BLaER1 (cell line): ENCODE measurements at regions not wholly inside any gene's neighbourhood (a gene's known extent, or its start where the extent isn't known, plus 50 kb on each side); places are given as distances from the start of the nearest gene placed in this dataset.
"Not testable (repeated sequence)": the region's sequence is repeated elsewhere in the genome, so short reads cannot be mapped to it uniquely, and the experiment has no call there.

Source experiments
- H3K27ac ChIP-seq: shearing (Covaris generic); formaldehyde crosslinking; 2 replicates; pipeline ENCODE4 v1.8.1; 2022
- H3K27me3 ChIP-seq: shearing (Covaris generic); formaldehyde crosslinking; 2 replicates; pipeline ENCODE4 v1.8.1; 2022
- H3K36me3 ChIP-seq: shearing (Covaris generic); formaldehyde crosslinking; 2 replicates; pipeline ENCODE4 v1.8.1; 2022
- H3K4me1 ChIP-seq: shearing (Covaris generic); formaldehyde crosslinking; 2 replicates; pipeline ENCODE4 v1.8.1; 2022
- H3K4me2 ChIP-seq: shearing (Covaris generic); formaldehyde crosslinking; 2 replicates; pipeline ENCODE4 v1.8.1; 2022
- H3K4me3 ChIP-seq: shearing (Covaris generic); formaldehyde crosslinking; 2 replicates; pipeline ENCODE4 v1.8.1; 2022
- H3K9ac ChIP-seq: shearing (Covaris generic); formaldehyde crosslinking; 2 replicates; pipeline ENCODE4 v1.8.1; 2022
- H3K9me3 ChIP-seq: shearing (Covaris generic); formaldehyde crosslinking; 2 replicates; pipeline ENCODE4 v1.8.1; 2022
- H4K20me1 ChIP-seq: shearing (Covaris generic); formaldehyde crosslinking; 2 replicates; pipeline ENCODE4 v1.8.1; 2022
- Cebpa-rat ChIP-seq: shearing (Covaris generic); IDR thresholded peaks from 2 replicates; pipeline ENCODE4 v1.8.1; 2022

DNA sequence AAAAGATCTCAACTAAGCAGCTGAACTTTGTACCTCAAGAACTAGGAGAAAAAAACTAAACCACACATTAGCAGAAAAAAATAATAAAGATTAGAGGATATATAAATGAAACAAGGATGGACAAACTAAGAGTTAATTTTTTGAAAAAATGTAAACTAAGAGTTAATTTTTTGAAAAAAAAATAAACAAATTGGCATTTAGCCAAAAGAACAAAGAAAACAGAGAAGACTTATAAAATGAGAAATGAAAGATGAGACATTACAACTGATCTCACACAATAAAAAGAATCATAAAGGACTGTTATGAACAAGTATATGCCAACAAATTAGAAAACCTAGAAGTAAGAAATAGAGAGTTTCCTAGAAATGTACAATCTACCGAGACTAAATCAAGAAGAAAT is 859.2 kb upstream of the GYPC start:
- H3K4me2 ChIP-seq, result no peak overlapping the region
- H3K36me3 ChIP-seq, result no peaks in the 10 kb centered on the region
- no peaks in the 10 kb centered on the region for H3K27me3 ChIP-seq
- H3K4me1 ChIP-seq, result no peaks in the 10 kb centered on the region
- H3K4me3 ChIP-seq, result no peak overlapping the region
- TF ChIP-seq Cebpa-rat, result no peak
- H3K9me3 ChIP-seq, result peaks cover 5% of the 10 kb centered on the region
- H4K20me1 ChIP-seq, result no peaks in the 10 kb centered on the region
- no peak overlapping the region for H3K27ac ChIP-seq
- H3K9ac ChIP-seq, result no peak overlapping the region

DNA sequence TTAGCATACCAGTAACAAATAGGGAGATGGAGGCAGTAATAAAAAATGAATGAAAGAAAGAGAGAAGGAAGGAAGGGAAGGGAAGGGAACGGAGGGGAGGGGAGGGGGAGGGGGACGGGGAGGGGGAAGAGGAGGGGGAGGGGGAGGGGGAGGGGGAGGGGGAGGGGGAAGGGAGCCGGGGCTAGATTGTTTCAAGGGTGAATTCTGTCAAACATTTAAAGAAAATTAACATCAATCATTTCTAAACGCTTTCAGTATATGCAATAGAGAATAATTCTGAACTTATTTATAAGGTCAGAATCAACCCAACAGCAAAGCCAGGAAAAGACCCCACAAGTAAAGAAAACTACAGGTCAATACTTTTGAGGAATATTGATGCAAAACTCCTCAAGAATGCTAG is 858.8 kb upstream of the GYPC start:
- no peak overlapping the region for H3K4me2 ChIP-seq
- H3K27me3 ChIP-seq, result no peaks in the 10 kb centered on the region
- H3K4me3 ChIP-seq, result no peak overlapping the region
- H3K36me3 ChIP-seq, result no peaks in the 10 kb centered on the region
- no peaks in the 10 kb centered on the region for H3K4me1 ChIP-seq
- no peak overlapping the region for H3K9ac ChIP-seq
- no peaks in the 10 kb centered on the region for H4K20me1 ChIP-seq
- TF ChIP-seq Cebpa-rat, result no peak
- peaks cover 5% of the 10 kb centered on the region for H3K9me3 ChIP-seq
- no peak overlapping the region for H3K27ac ChIP-seq

DNA sequence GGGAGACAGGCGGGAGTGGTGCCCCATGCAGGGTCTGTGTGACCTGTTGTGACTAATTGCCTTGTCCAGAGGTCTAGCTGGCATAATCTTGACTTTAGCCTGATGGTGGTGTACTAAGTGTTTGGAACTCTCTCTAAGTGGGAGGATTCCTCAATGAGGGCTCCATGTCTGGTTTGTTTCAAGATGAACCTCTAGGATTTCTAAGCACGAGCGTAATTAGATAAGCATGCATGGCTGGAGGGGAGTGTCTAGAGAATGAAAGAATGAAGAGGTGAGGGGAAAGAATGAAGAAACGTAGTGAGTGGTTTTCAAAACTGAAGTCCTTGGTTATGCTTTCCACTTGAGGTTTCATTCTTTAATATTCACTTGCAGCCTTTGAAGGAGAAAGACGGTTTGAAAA is 833.2 kb upstream of the GYPC start:
- Histone ChIP-seq H3K36me3 (no peaks in the 10 kb centered on the region), H3K27me3 (no peaks in the 10 kb centered on the region), H3K27ac (no peak overlapping the region), H3K4me2 (no peak overlapping the region), H3K4me3 (no peak overlapping the region), H3K9ac (no peak overlapping the region), H3K4me1 (no peaks in the 10 kb centered on the region), H3K9me3 (0 out of 2 replicates have a peak, but pooled peaks cover 3% of the 10 kb centered on the region), H4K20me1 (no peaks in the 10 kb centered on the region)
- TF ChIP-seq Cebpa-rat, result no peak

DNA sequence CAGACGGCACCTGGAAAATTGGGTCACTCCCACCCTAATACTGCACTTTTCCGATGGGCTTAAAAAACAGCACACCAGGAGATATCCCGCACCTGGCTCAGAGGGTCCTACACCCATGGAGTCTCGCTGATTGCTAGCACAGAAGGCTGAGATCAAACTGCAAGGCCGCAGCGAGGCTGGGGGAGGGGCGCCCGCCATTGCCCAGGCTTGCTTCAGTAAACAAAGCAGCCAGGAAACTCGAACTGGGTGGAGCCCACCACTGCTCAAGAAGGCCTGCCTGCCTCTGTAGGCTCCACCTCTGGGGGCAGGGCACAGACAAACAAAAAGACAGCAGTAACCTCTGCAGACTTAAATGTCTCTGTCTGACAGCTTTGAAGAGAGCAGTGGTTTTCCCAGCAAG is 830.2 kb upstream of the GYPC start:
- H3K9me3 ChIP-seq, H3K27ac ChIP-seq, H3K4me2 ChIP-seq, H3K4me1 ChIP-seq, H4K20me1 ChIP-seq, H3K4me3 ChIP-seq, H3K27me3 ChIP-seq, H3K9ac ChIP-seq, H3K36me3 ChIP-seq: not testable (repeated sequence)

DNA sequence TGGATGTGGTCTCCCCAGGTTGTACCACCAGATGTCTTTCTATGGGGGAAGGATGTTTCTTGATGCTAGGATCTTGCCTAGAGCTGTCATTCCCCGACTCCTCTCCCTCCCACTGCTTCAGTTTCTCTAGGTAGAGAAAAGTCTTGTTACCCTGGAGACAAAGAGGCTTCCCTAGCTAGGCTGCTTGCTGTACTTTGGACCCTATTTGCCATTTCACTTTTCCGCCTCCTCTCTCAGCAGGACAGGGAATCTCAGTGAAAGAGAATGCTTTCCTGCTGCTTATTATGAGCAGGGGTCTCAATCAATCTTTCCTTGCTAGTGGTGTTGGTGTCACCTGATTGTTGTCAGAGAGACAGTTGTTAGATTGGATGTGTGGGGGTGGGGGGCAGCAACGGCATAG is 818.8 kb upstream of the GYPC start:
- Histone ChIP-seq H3K9me3 (no peaks in the 10 kb centered on the region), H3K36me3 (no peaks in the 10 kb centered on the region), H3K4me1 (no peaks in the 10 kb centered on the region), H3K4me2 (no peak overlapping the region), H3K4me3 (no peak overlapping the region), H3K9ac (no peak overlapping the region), H4K20me1 (no peaks in the 10 kb centered on the region), H3K27me3 (no peaks in the 10 kb centered on the region), H3K27ac (no peak overlapping the region)
- no peak for TF ChIP-seq Cebpa-rat

DNA sequence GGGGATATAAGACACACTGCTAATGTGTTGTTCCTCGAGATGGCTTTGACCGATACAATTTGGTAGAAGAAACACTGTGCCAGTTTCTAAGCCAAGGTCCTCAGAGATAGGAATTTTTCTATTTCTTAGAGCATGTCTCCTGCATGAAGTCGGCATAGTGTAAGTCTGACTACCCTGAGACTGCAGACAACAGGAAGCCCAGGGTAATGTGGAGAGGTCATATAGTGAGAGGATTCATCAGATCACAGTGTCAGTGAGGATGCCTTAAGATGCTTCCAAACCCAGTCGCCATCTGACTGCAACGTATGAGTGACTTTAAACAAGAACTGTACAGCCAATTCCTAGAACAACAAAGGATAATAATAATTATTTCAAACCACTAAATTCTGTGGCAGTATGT is 818.3 kb upstream of the GYPC start:
- Histone ChIP-seq H3K36me3 (no peaks in the 10 kb centered on the region), H4K20me1 (no peaks in the 10 kb centered on the region), H3K4me3 (no peak overlapping the region), H3K4me1 (no peaks in the 10 kb centered on the region), H3K9ac (no peak overlapping the region), H3K9me3 (no peaks in the 10 kb centered on the region), H3K27me3 (no peaks in the 10 kb centered on the region), H3K4me2 (no peak overlapping the region), H3K27ac (no peak overlapping the region)
- no peak for TF ChIP-seq Cebpa-rat

DNA sequence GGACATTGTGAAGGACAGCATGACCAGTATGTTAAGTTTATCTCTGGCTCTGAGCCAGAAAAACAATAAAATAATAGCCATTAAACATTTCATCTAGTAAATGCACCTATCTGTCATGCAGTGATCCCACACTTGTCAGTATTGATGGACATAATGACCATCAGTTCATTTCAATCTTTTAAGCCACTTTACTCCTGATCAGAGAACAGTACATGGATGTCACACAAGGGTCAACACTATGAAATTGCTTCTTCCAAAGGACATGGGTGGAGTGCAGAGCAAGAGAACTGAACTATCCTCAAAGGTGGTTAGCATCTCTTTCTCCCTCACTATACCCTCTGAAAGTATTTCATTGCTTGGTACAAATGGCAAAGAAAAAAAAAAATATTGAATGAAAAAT is 816.0 kb upstream of the GYPC start:
- Histone ChIP-seq H3K27me3 (no peaks in the 10 kb centered on the region), H3K4me2 (no peak overlapping the region), H3K27ac (no peak overlapping the region), H3K9me3 (no peaks in the 10 kb centered on the region), H3K4me3 (no peak overlapping the region), H3K9ac (no peak overlapping the region), H4K20me1 (no peaks in the 10 kb centered on the region), H3K36me3 (no peaks in the 10 kb centered on the region), H3K4me1 (no peaks in the 10 kb centered on the region)
- TF ChIP-seq Cebpa-rat, result no peak

DNA sequence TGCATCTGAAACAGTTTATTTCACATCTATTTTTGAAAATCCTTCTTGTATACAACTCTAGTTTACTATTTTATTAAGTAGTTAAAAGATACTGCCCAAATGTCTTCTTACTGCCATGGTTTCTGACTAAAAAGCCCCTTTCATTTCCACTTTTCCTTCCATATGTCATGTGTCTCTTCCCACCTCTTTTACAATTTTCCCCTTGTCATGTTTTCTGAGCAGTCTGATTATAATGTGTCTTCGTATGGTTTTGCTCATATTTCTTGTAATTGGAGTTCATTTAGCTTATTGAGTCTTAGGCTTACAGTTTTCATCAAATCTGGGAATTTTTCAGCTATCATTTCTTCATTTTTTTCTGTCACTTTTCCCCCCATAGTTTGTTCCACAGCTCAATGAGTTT is 813.9 kb upstream of the GYPC start:
- no peaks in the 10 kb centered on the region for H3K36me3 ChIP-seq
- TF ChIP-seq Cebpa-rat, result no peak

DNA sequence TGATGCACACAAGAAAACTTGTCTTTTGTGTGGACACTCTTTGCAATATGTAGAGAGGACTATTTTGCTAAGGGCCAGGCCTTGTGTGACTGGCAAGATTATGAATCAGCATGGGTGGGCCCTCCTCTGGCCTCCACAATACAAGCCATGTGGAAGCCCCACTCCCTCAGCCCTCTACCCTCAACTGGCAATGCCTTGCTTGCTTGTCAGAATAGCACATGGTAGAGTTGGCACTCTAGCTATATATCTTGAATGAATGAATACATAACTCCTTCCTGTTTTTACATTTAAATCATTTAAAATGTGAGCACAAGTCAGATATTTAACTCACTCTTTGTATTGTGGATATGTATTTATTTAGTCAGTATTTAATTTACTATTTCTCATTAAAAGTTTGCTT is 805.4 kb upstream of the GYPC start:
- Histone ChIP-seq H3K9me3 (no peaks in the 10 kb centered on the region), H3K4me1 (no peaks in the 10 kb centered on the region), H3K4me3 (no peak overlapping the region), H3K27me3 (no peaks in the 10 kb centered on the region), H3K36me3 (no peaks in the 10 kb centered on the region), H3K27ac (no peak overlapping the region), H3K4me2 (no peak overlapping the region), H4K20me1 (no peaks in the 10 kb centered on the region), H3K9ac (no peak overlapping the region)
- TF ChIP-seq Cebpa-rat, result no peak

More for the DNA sequence above, 813.9 kb upstream of the GYPC start:
- Histone ChIP-seq H3K4me1 (no peaks in the 10 kb centered on the region), H3K9me3 (no peaks in the 10 kb centered on the region), H3K27me3 (no peaks in the 10 kb centered on the region), H3K9ac (no peak overlapping the region), H3K4me2 (no peak overlapping the region), H3K27ac (no peak overlapping the region), H3K4me3 (no peak overlapping the region), H4K20me1 (no peaks in the 10 kb centered on the region)

DNA sequence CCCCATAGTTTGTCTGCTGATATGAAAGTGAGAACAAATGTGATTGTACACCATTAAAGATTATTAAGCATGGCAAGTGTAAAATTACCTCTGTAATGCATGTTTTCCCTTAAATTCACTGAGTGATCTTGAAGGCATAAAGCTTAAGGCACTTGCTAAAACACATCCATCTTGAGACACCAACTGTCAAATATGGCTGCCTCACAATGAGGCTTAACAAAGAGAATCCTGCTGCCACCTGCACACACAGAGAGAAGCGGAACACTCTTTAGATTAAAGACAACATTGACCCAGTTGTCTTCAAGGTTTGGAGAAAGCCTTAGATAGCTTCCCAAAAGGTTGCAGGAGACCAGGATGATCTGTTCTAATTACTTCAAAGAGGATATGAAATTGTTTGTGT is 803.6 kb upstream of the GYPC start:
- TF ChIP-seq Cebpa-rat, result no peak
- Histone ChIP-seq H3K9ac (no peak overlapping the region), H3K4me1 (no peaks in the 10 kb centered on the region), H3K4me2 (no peak overlapping the region), H3K36me3 (no peaks in the 10 kb centered on the region), H3K27ac (no peak overlapping the region), H3K27me3 (no peaks in the 10 kb centered on the region), H3K9me3 (no peaks in the 10 kb centered on the region), H3K4me3 (no peak overlapping the region), H4K20me1 (no peaks in the 10 kb centered on the region)

DNA sequence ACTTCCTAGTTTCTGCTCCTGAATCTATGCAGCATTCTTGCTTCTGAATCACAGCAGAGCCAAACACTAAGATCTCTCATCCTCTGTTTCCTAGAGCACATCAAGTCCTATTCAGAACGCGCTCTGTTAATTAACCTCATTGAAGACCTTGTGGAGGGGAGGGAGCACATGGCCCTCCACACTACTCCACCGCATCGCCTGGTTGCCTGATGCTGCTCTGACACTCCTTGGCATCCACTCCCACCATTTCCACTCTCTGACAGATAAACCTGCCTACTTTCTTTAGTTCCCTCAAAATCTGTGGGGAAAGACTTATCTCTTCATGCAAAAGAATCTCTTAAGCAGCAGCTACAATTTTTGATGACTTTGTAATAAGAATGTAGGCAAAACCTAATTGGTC is 802.3 kb upstream of the GYPC start:
- no peak for TF ChIP-seq Cebpa-rat
- Histone ChIP-seq H3K4me1 (no peaks in the 10 kb centered on the region), H3K27ac (no peak overlapping the region), H3K9me3 (no peaks in the 10 kb centered on the region), H3K27me3 (no peaks in the 10 kb centered on the region), H3K4me2 (no peak overlapping the region), H3K36me3 (no peaks in the 10 kb centered on the region), H4K20me1 (no peaks in the 10 kb centered on the region), H3K4me3 (no peak overlapping the region), H3K9ac (no peak overlapping the region)
